ENCODE measurements at regions not wholly inside any gene's neighbourhood (a gene's known extent, or its start where the extent isn't known, plus 50 kb on each side); places are given as distances from the start of the nearest gene placed in this dataset.

- no peaks in the 10 kb centered on the region for H3K4me1 ChIP-seq (ENCODE audit: insufficient read depth, low read length, poor library complexity, severe bottlenecking)
- no peaks in the 10 kb centered on the region for H3K9me3 ChIP-seq (ENCODE audit: low read length)
- BruUV-seq (replicated peaks), result no TSS peak
- H3K4me2 ChIP-seq (ENCODE audit: low read length), result no peak overlapping the region
- no peak for DNase-seq (ENCODE audit: low spot score)
- TF ChIP-seq CTCF (conservative IDR thresholded peaks at IDR 0.05; ENCODE audit: low read length) (no peak), EZH2phosphoT487 (IDR thresholded peaks at IDR 0.05; ENCODE audit: borderline replicate concordance, low read depth, low read length) (no peak)
- H3K4me3 ChIP-seq (ENCODE audit: low read depth, low read length, poor library complexity, severe bottlenecking), result no peak overlapping the region
- no peak overlapping the region for H3K27ac ChIP-seq (ENCODE audit: low read depth, low read length, poor library complexity, severe bottlenecking)
- no peaks in the 10 kb centered on the region for H3K79me2 ChIP-seq (ENCODE audit: insufficient read depth, low read depth, low read length)
- no peaks in the 10 kb centered on the region for H3K9me2 ChIP-seq (ENCODE audit: insufficient read depth, low read length)
- no peak overlapping the region for H2AFZ ChIP-seq (ENCODE audit: low read length)
- no peaks in the 10 kb centered on the region for H4K20me1 ChIP-seq (ENCODE audit: insufficient read depth, low read length)
- CTCF ChIA-PET (ENCODE audit: unreplicated experiment), result no interaction called here
- intact Hi-C loops (cut with micrococcal nuclease; ENCODE audit: unreplicated experiment), result no loop called here
- H3K36me3 ChIP-seq (ENCODE audit: insufficient read depth, low read length), result no peaks in the 10 kb centered on the region
- POLR2A ChIA-PET, result no interaction called here
Measured at GRCh38 chr6:16844183-16844582, 82.9 kb upstream of the ATXN1 start.

- no peak overlapping the region for H2AFZ ChIP-seq (ENCODE audit: low read length)
- no peaks in the 10 kb centered on the region for H4K20me1 ChIP-seq (ENCODE audit: insufficient read depth, low read length)
- TF ChIP-seq CTCF (conservative IDR thresholded peaks at IDR 0.05; ENCODE audit: low read length), result no peak
- no peak for TF ChIP-seq EZH2phosphoT487 (IDR thresholded peaks at IDR 0.05; ENCODE audit: borderline replicate concordance, low read depth, low read length)
- no peaks in the 10 kb centered on the region for H3K4me1 ChIP-seq (ENCODE audit: insufficient read depth, low read length, poor library complexity, severe bottlenecking)
- CTCF ChIA-PET (ENCODE audit: unreplicated experiment), result no interaction called here
- intact Hi-C loops (cut with micrococcal nuclease; ENCODE audit: unreplicated experiment), result no loop called here
- BruUV-seq (replicated peaks), result no TSS peak
- H3K79me2 ChIP-seq (ENCODE audit: insufficient read depth, low read depth, low read length), result no peaks in the 10 kb centered on the region
- H3K36me3 ChIP-seq (ENCODE audit: insufficient read depth, low read length), result no peaks in the 10 kb centered on the region
- DNase-seq (ENCODE audit: low spot score), result no peak
- no peak overlapping the region for H3K27ac ChIP-seq (ENCODE audit: low read depth, low read length, poor library complexity, severe bottlenecking)
- H3K9me3 ChIP-seq (ENCODE audit: low read length), result no peaks in the 10 kb centered on the region
- POLR2A ChIA-PET, result no interaction called here
- no peaks in the 10 kb centered on the region for H3K9me2 ChIP-seq (ENCODE audit: insufficient read depth, low read length)
- H3K4me3 ChIP-seq (ENCODE audit: low read depth, low read length, poor library complexity, severe bottlenecking), result no peak overlapping the region
- H3K4me2 ChIP-seq (ENCODE audit: low read length), result no peak overlapping the region
Measured at GRCh38 chr6:16842676-16843075, 81.4 kb upstream of the ATXN1 start.

- Histone ChIP-seq H3K36me3 (ENCODE audit: insufficient read depth, low read length) (no peaks in the 10 kb centered on the region), H4K20me1 (ENCODE audit: insufficient read depth, low read length) (no peaks in the 10 kb centered on the region), H2AFZ (ENCODE audit: low read length) (no peak overlapping the region), H3K4me3 (ENCODE audit: low read depth, low read length, poor library complexity, severe bottlenecking) (no peak overlapping the region), H3K27ac (ENCODE audit: low read depth, low read length, poor library complexity, severe bottlenecking) (no peak overlapping the region), H3K4me2 (ENCODE audit: low read length) (no peak overlapping the region), H3K9me3 (ENCODE audit: low read length) (no peaks in the 10 kb centered on the region), H3K79me2 (ENCODE audit: insufficient read depth, low read depth, low read length) (no peaks in the 10 kb centered on the region), H3K9me2 (ENCODE audit: insufficient read depth, low read length) (no peaks in the 10 kb centered on the region), H3K4me1 (ENCODE audit: insufficient read depth, low read length, poor library complexity, severe bottlenecking) (no peaks in the 10 kb centered on the region)
- CTCF ChIA-PET (ENCODE audit: unreplicated experiment), result no interaction called here
- BruUV-seq (replicated peaks), result no TSS peak
- DNase-seq (ENCODE audit: low spot score), result no peak
- POLR2A ChIA-PET, result no interaction called here
- intact Hi-C loops (cut with micrococcal nuclease; ENCODE audit: unreplicated experiment), result no loop called here
- TF ChIP-seq EZH2phosphoT487 (IDR thresholded peaks at IDR 0.05; ENCODE audit: borderline replicate concordance, low read depth, low read length) (no peak), CTCF (conservative IDR thresholded peaks at IDR 0.05; ENCODE audit: low read length) (no peak)
Measured at GRCh38 chr6:16841241-16841640, 80.0 kb upstream of the ATXN1 start.
